22Rv1 (cell line): ENCODE measurements at regions not wholly inside any gene's neighbourhood (a gene's known extent, or its start where the extent isn't known, plus 50 kb on each side); places are given as distances from the start of the nearest gene placed in this dataset.

Experiments
- CTCF ChIP-seq: fragments of 450-650 bp; IDR thresholded peaks from 2 replicates; pipeline ENCODE4 v1.5.1; 2017; ENCODE audit warnings: mild to moderate bottlenecking
- ZFX ChIP-seq: fragments of 450-650 bp; IDR thresholded peaks from 2 replicates; pipeline ENCODE4 v1.6.1; 2017; ENCODE audit warnings: antibody characterized with exemption, borderline replicate concordance

GRCh38 chr12:116432314-116432750 is 126.8 kb upstream of the MAP1LC3B2 start:
- TF ChIP-seq ZFX (no peak), CTCF (no peak)
